Thyroid gland (tissue), 4 donors: ENCODE measurements at regions not wholly inside any gene's neighbourhood (a gene's known extent, or its start where the extent isn't known, plus 50 kb on each side); places are given as distances from the start of the nearest gene placed in this dataset.

Source experiments
- DNase-seq, 2 donors: peaks; one replicate each; pipeline ENCODE4 v3.0.0-alpha.2; 2019
- H3K27ac ChIP-seq, 3 donors: fragments of 200-600 bp; sonication (generic); 1 replicate in 2 of 3; 2 replicates in 1 of 3; pipeline ENCODE4 v1.5.1; 2016 to 2019; ENCODE audit warnings: mild to moderate bottlenecking in 1 of 3, moderate library complexity in 1 of 3
- H3K27me3 ChIP-seq: fragments of 200-600 bp; sonication (generic); one replicate; pipeline ENCODE4 v1.5.1; 2019
- H3K36me3 ChIP-seq, 2 donors: fragments of 200-600 bp; sonication (generic); one replicate each; pipeline ENCODE4 v1.5.1; 2016 to 2019
- H3K4me1 ChIP-seq, 2 donors: fragments of 200-600 bp; sonication (generic); one replicate each; pipeline ENCODE4 v1.5.1; 2017 to 2019
- H3K4me3 ChIP-seq, 3 donors: fragments of 200-600 bp; sonication (generic); replicated peaks in 1 of 3; 1 replicate in 2 of 3; 2 replicates in 1 of 3; pipeline ENCODE4 v1.5.1; 2016; ENCODE audit warnings: mild to moderate bottlenecking in 1 of 3
- H3K9me3 ChIP-seq: fragments of 200-600 bp; sonication (generic); one replicate; pipeline ENCODE4 v1.5.1; 2017
- POLR2A ChIP-seq, 2 donors: fragments of 450-650 bp; IDR thresholded peaks; one replicate each; pipeline ENCODE4 v1.6.1; 2017; ENCODE audit warnings: antibody characterized with exemption in 2 of 2, mild to moderate bottlenecking in 2 of 2, moderate library complexity in 1 of 2
- WGBS, 2 donors: methylation state at CpG; one replicate each; pipeline ENCODE4 v1.1.5; 2017; 5-methylcytosine and 5-hydroxymethylcytosine counted together
- intact Hi-C: fragments of 100-400 bp; cut with DNase I; formaldehyde crosslinking; loops from one replicate; pipeline ENCODE4 v1.15.1; 2023
- TF ChIP-seq, protein P1 (sequence below), 6 experiments: fragments of 200-600 bp in 3 of 6; fragments of 450-650 bp in 3 of 6; sonication (generic) in 3 of 6; IDR thresholded peaks; one replicate each; pipeline ENCODE4 v1.5.1; 2016 to 2019; ENCODE audit warnings: antibody characterized with exemption in 6 of 6, mild to moderate bottlenecking in 2 of 6, inconsistent platforms in 1 of 6, moderate library complexity in 1 of 6

DNA sequence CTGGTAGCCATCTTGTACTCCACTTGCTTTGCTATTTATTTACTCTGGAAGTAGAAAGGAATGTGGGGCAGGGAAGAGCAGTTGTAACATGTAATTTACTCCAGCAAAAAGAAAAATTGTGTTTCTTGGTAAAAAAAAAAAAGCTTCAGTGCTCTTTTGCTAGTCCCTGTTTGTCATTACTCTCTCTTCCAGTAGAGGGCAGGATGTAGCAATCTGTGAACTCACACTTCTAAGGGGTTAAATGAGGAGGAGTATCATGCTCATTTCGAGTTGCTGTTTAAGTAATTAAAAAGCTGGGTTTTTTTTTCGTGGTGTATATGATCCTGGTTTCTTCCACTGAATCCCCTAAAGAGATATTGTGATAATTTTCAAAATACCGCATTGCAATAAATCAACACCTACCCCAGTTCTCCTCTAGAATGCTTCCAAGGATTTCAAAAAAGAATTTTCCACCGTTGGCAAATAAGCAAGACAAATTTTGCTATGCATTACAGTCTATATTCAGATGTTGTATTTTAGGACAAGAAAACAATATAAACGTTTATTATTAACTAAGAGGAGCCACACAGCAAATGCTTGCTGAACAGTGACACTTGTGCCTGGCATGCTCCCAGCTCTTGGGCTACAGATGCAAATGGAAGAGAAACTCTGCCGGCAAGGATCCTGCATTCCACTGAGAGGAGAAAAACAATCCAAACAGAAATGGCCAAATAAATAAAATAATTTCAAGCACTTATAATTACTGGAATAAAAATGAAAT lies 261.6 kb downstream of the ASXL3 start:
- intact Hi-C loops, result no loop called here
- Histone ChIP-seq H3K36me3 (no peaks in the 10 kb centered on the region), H3K4me3 (no peak overlapping the region), H3K27ac (no peak overlapping the region), H3K4me1 (peaks cover 7% of the 10 kb centered on the region in 2 donors), H3K27me3 (no peaks in the 10 kb centered on the region), H3K9me3 (no peaks in the 10 kb centered on the region)
- WGBS, 2 donors, result 12 to 14% methylated on average over 6 of the region's 6 CpGs
- DNase-seq, result peak; percentile 55 to 69
- no peak for TF ChIP-seq POLR2A (IDR thresholded peaks at IDR 0.05)
- TF ChIP-seq, protein P1, sequence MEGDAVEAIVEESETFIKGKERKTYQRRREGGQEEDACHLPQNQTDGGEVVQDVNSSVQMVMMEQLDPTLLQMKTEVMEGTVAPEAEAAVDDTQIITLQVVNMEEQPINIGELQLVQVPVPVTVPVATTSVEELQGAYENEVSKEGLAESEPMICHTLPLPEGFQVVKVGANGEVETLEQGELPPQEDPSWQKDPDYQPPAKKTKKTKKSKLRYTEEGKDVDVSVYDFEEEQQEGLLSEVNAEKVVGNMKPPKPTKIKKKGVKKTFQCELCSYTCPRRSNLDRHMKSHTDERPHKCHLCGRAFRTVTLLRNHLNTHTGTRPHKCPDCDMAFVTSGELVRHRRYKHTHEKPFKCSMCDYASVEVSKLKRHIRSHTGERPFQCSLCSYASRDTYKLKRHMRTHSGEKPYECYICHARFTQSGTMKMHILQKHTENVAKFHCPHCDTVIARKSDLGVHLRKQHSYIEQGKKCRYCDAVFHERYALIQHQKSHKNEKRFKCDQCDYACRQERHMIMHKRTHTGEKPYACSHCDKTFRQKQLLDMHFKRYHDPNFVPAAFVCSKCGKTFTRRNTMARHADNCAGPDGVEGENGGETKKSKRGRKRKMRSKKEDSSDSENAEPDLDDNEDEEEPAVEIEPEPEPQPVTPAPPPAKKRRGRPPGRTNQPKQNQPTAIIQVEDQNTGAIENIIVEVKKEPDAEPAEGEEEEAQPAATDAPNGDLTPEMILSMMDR (IDR thresholded peaks at IDR 0.05), result peak; percentile 37 to 81 (median 57)

DNA sequence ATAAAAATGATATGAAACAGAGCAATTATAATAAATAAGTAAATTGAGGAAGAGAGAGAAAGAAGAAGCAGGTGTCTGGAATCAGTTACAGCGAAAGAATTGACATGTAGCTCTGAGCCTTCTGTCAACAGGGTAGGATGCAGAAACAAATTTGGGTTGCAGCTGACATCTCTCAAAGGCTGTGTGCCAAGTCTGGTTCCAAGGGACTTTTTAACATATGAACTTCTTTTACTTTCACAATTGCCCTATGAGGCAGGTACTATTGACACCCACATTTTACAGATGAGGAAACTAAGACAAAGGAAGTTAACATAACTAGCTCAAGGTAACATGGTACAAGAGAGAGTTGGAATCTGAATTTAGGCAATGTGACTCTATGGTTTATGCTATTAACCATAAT lies 260.0 kb downstream of the ASXL3 start:
- intact Hi-C loops, result no loop called here
- H3K9me3 ChIP-seq, result no peaks in the 10 kb centered on the region
- H3K27ac ChIP-seq, result no peak overlapping the region
- DNase-seq, result no peak
- TF ChIP-seq POLR2A (IDR thresholded peaks at IDR 0.05), result no peak
- TF ChIP-seq, protein P1 (IDR thresholded peaks at IDR 0.05), result no peak
- no peak overlapping the region for H3K4me3 ChIP-seq
- no peaks in the 10 kb centered on the region for H3K27me3 ChIP-seq
- H3K4me1 ChIP-seq, result no peaks in the 10 kb centered on the region
- H3K36me3 ChIP-seq, result no peaks in the 10 kb centered on the region
- WGBS, 2 donors, result 92% methylated on average over 1 of the region's 1 CpG

DNA sequence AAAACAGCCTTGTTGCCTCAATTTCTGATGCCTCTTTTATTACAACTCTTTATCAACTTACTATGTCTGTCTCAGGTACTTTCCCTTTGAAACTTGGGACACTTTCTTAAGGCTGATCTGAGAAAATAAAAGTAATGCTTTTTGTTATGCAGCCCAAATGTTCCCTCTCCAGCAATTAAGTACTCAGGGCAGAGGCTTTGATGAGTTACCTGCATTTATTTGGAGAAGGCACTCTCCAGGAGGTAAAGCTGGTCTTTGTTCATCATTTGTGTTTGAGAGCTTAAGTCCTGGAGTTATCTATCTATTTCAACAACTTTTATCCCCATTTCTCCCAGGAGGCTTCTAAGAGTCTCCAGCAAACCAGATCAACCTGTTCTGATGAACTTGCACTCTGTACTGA lies 259.2 kb downstream of the ASXL3 start:
- TF ChIP-seq, protein P1 (IDR thresholded peaks at IDR 0.05), result no peak
- no peak for TF ChIP-seq POLR2A (IDR thresholded peaks at IDR 0.05)
- DNase-seq, result no peak
- H3K4me3 ChIP-seq, result no peak overlapping the region
- no peak overlapping the region for H3K27ac ChIP-seq
- no peaks in the 10 kb centered on the region for H3K27me3 ChIP-seq
- no peaks in the 10 kb centered on the region for H3K36me3 ChIP-seq
- no peaks in the 10 kb centered on the region for H3K9me3 ChIP-seq
- H3K4me1 ChIP-seq, result no peaks in the 10 kb centered on the region
- intact Hi-C loops, result no loop called here

DNA sequence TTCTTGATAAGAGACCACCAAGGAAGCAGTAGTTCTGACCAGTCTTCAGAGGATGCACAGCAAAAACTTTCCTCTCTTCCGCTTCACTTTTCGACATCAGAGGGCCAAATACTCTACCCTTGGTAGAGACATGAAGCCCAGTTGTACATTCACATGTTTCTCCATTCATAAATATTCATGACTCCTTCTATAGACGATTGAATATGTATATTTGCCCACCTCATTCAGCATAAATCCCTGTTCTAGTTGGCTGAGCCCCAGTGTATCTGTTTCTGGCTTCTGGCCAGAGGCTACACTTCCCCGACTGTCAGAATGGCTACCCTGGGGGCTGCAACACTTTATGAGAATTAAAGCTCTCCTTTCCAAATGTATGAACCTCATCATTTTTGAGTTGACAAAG lies 258.5 kb downstream of the ASXL3 start:
- intact Hi-C loops, result no loop called here
- Histone ChIP-seq H3K27me3 (no peaks in the 10 kb centered on the region), H3K4me1 (no peaks in the 10 kb centered on the region), H3K27ac (no peak overlapping the region), H3K4me3 (no peak overlapping the region), H3K9me3 (no peaks in the 10 kb centered on the region), H3K36me3 (no peaks in the 10 kb centered on the region)
- no peak for TF ChIP-seq POLR2A (IDR thresholded peaks at IDR 0.05)
- TF ChIP-seq, protein P1 (IDR thresholded peaks at IDR 0.05), result no peak
- 75 to 78% methylated on average over 4 of the region's 4 CpGs for WGBS, 2 donors
- no peak for DNase-seq

DNA sequence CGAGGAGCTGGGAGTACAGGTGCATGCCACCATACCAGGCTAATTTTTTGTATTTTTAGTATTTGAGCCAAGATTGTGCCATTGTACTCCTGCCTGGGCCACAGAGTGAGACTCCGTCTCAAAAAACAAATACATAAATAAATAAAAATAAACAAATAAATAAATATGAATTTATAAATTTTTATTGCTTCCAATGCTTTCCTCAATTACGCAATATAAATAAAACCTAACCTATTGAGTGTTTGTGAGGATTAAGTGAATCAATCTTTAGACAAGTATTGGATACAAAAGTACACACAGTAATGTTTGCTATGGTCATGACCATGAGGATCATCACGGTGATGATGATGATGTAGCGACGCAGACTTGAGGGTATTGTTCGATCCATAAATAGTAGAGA lies 257.4 kb downstream of the ASXL3 start:
- no peaks in the 10 kb centered on the region for H3K4me1 ChIP-seq
- no peaks in the 10 kb centered on the region for H3K36me3 ChIP-seq
- no peak for TF ChIP-seq POLR2A (IDR thresholded peaks at IDR 0.05)
- TF ChIP-seq, protein P1 (IDR thresholded peaks at IDR 0.05), result no peak
- intact Hi-C loops, result no loop called here
- H3K27ac ChIP-seq, result no peak overlapping the region
- no peaks in the 10 kb centered on the region for H3K27me3 ChIP-seq
- no peak for DNase-seq
- H3K9me3 ChIP-seq, result no peaks in the 10 kb centered on the region
- 96 to 97% methylated on average over 7 of the region's 7 CpGs for WGBS, 2 donors
- H3K4me3 ChIP-seq, result no peak overlapping the region
